Mesenchymal stem cell (in vitro differentiated cells and primary cell): ENCODE measurements at regions not wholly inside any gene's neighbourhood (a gene's known extent, or its start where the extent isn't known, plus 50 kb on each side); places are given as distances from the start of the nearest gene placed in this dataset.

Experiments used
- DNase-seq: peaks from one replicate; pipeline ENCODE4 v3.0.0-alpha.2; 2013
- H2AFZ ChIP-seq: one replicate; pipeline ENCODE4 v1.6.1; 2013; ENCODE audit warnings: low read depth, mild to moderate bottlenecking, control low read depth, inconsistent platforms, low read length, moderate library complexity
- H2AK5ac ChIP-seq: 2 replicates; pipeline ENCODE4 v1.6.1; 2013; ENCODE audit warnings: low read length, moderate library complexity, mild to moderate bottlenecking, inconsistent platforms; ENCODE audit not compliant: severe bottlenecking
- H2BK120ac ChIP-seq: one replicate; pipeline ENCODE4 v1.6.1; 2013; ENCODE audit warnings: low read depth, mild to moderate bottlenecking, inconsistent platforms, low read length, moderate library complexity
- H2BK12ac ChIP-seq, 2 experiments: one replicate each; pipeline ENCODE4 v1.6.1; 2013; ENCODE audit warnings: inconsistent platforms in 2 of 2, low read length in 2 of 2, mild to moderate bottlenecking in 2 of 2, moderate library complexity in 2 of 2, control low read depth in 1 of 2
- H2BK15ac ChIP-seq: one replicate; pipeline ENCODE4 v1.6.1; 2013; ENCODE audit warnings: mild to moderate bottlenecking, low read depth, inconsistent platforms; ENCODE audit not compliant: poor library complexity, severe bottlenecking
- H2BK5ac ChIP-seq: 2 replicates; pipeline ENCODE4 v1.6.1; 2013; ENCODE audit warnings: low read depth, mild to moderate bottlenecking, low read length, control low read depth, inconsistent platforms; ENCODE audit not compliant: poor library complexity, severe bottlenecking
- H3K14ac ChIP-seq, 2 experiments: one replicate each; pipeline ENCODE4 v1.6.1; 2013; ENCODE audit warnings: inconsistent platforms in 2 of 2, low read length in 2 of 2, control low read depth in 1 of 2, mild to moderate bottlenecking in 1 of 2, moderate library complexity in 1 of 2
- H3K18ac ChIP-seq, 2 experiments: one replicate each; pipeline ENCODE4 v1.6.1; 2013; ENCODE audit warnings: inconsistent platforms in 2 of 2, low read length in 2 of 2, control low read depth in 1 of 2, low read depth in 1 of 2, mild to moderate bottlenecking in 1 of 2
- H3K23ac ChIP-seq, 2 experiments: one replicate each; pipeline ENCODE4 v1.6.1; 2013; ENCODE audit warnings: inconsistent platforms in 2 of 2, low read length in 2 of 2, mild to moderate bottlenecking in 2 of 2, moderate library complexity in 2 of 2, control low read depth in 1 of 2
- H3K27ac ChIP-seq: 2 replicates; pipeline ENCODE4 v1.5.1; 2013; ENCODE audit warnings: mild to moderate bottlenecking, moderate library complexity, low read length, control low read depth, inconsistent platforms; ENCODE audit not compliant: poor library complexity, severe bottlenecking
- H3K27me3 ChIP-seq, 2 experiments: 2 replicates each; pipeline versions ENCODE4 v1.6.1 to v1.7.0; 2013; ENCODE audit warnings: low read length in 2 of 2, mild to moderate bottlenecking in 2 of 2, moderate library complexity in 2 of 2, control low read depth in 1 of 2, inconsistent platforms in 1 of 2; ENCODE audit not compliant: control insufficient read depth in 1 of 2, insufficient read depth in 1 of 2
- H3K36me3 ChIP-seq, 2 experiments: 2 replicates each; pipeline versions ENCODE4 v1.6.1 to v1.7.0; 2013; ENCODE audit warnings: low read length in 2 of 2, control low read depth in 1 of 2, inconsistent platforms in 1 of 2, low read depth in 1 of 2, mild to moderate bottlenecking in 1 of 2; ENCODE audit not compliant: insufficient read depth in 2 of 2, control insufficient read depth in 1 of 2
- H3K4ac ChIP-seq, 2 experiments: one replicate each; pipeline ENCODE4 v1.6.1; 2013; ENCODE audit warnings: inconsistent platforms in 2 of 2, low read length in 2 of 2, mild to moderate bottlenecking in 2 of 2, moderate library complexity in 2 of 2, control low read depth in 1 of 2, low read depth in 1 of 2
- H3K4me1 ChIP-seq: 2 replicates; pipeline ENCODE4 v1.6.1; 2013; ENCODE audit warnings: low read depth, low read length, control low read depth; ENCODE audit not compliant: control insufficient read depth, insufficient read depth
- H3K4me2 ChIP-seq: 2 replicates; pipeline ENCODE4 v1.6.1; 2013; ENCODE audit warnings: low read length, mild to moderate bottlenecking, inconsistent platforms; ENCODE audit not compliant: poor library complexity, severe bottlenecking
- H3K4me3 ChIP-seq, 2 experiments: 2 replicates each; pipeline versions ENCODE4 v1.5.1 to v1.7.0; 2013; ENCODE audit warnings: low read length in 2 of 2, mild to moderate bottlenecking in 2 of 2, control low read depth in 1 of 2, low read depth in 1 of 2; ENCODE audit not compliant: insufficient read depth in 1 of 2
- H3K79me1 ChIP-seq: replicated peaks from 2 replicates; pipeline ENCODE4 v1.6.1; 2013; ENCODE audit warnings: mild to moderate bottlenecking, control low read depth, low read length, inconsistent platforms; ENCODE audit not compliant: poor library complexity, severe bottlenecking
- H3K9ac ChIP-seq: 2 replicates; pipeline ENCODE4 v1.7.0; 2013; ENCODE audit warnings: mild to moderate bottlenecking, low read length, moderate library complexity
- H3K9me3 ChIP-seq: 2 replicates; pipeline ENCODE4 v1.7.0; 2013; ENCODE audit warnings: mild to moderate bottlenecking, low read length; ENCODE audit not compliant: control insufficient read depth
- H4K8ac ChIP-seq: one replicate; pipeline ENCODE4 v1.6.1; 2013; ENCODE audit warnings: inconsistent platforms, mild to moderate bottlenecking, low read length, moderate library complexity
- H4K91ac ChIP-seq: one replicate; pipeline ENCODE4 v1.6.1; 2013; ENCODE audit warnings: mild to moderate bottlenecking, low read length, inconsistent platforms
- WGBS: methylation state at CpG from one replicate; pipeline ENCODE4 v1.1.7; 2013; ENCODE audit warnings: mixed read lengths; 5-methylcytosine and 5-hydroxymethylcytosine counted together

DNA sequence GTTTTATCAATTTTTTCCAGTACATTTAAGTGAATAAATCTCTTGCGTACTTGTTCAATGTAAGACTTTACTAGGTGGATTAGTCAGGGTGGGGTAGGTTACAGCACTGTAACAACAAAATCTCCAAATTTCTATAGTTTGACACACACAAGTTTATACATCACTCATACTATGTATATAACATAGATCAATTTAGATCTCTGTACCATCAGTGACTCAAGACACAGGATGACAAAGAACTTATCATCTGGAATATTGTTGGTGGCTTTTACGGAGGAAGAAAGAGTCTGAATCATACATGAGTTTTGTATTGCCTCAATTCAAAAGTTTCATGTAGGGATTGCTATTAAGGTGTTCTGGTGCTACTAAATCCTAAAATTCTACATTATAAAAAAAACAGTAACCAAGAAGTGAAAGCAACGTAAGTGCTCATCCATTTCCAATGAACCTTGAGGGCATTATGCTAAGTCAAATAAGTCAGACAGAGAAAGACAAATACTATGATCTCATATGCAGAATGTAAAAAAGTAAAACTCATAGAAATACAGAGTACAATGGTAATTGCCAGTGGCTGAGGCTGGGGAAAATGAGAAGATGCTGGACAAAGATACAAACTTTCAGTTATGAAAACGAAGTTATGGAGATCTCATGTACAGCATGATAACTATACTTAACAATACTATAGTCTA is 98.0 kb upstream of the DKK2 start:
- Histone ChIP-seq H4K8ac (no peak overlapping the region), H3K79me1 (no peaks in the 10 kb centered on the region), H2BK12ac (no peak overlapping the region), H3K36me3 (no peaks in the 10 kb centered on the region), H2BK120ac (no peak overlapping the region), H3K14ac (no peak overlapping the region), H2BK5ac (no peak overlapping the region), H3K9me3 (no peaks in the 10 kb centered on the region), H3K9ac (no peak overlapping the region), H3K4ac (no peak overlapping the region), H2AFZ (no peak overlapping the region), H2AK5ac (no peak overlapping the region), H2BK15ac (no peak overlapping the region), H3K23ac (no peak overlapping the region), H3K18ac (no peak overlapping the region), H3K4me3 (no peak overlapping the region), H3K4me1 (no peaks in the 10 kb centered on the region), H3K4me2 (no peak overlapping the region), H3K27me3 (no peaks in the 10 kb centered on the region), H3K27ac (no peak overlapping the region), H4K91ac (no peak overlapping the region)
- no peak for DNase-seq
- 100% methylated on average over 1 of the region's 4 CpGs for WGBS

GRCh38 chr4:107131295-107131694 is 95.2 kb upstream of the DKK2 start:
- Histone ChIP-seq H3K4ac (no peak overlapping the region), H3K4me1 (no peaks in the 10 kb centered on the region), H3K27me3 (no peaks in the 10 kb centered on the region), H3K4me3 (no peak overlapping the region), H4K91ac (no peak overlapping the region), H2AK5ac (no peak overlapping the region), H3K14ac (no peak overlapping the region), H2BK12ac (no peak overlapping the region), H3K18ac (no peak overlapping the region), H3K79me1 (no peaks in the 10 kb centered on the region), H2BK120ac (no peak overlapping the region), H3K36me3 (no peaks in the 10 kb centered on the region), H3K27ac (no peak overlapping the region), H3K9me3 (no peaks in the 10 kb centered on the region), H3K9ac (no peak overlapping the region), H3K23ac (no peak overlapping the region), H2AFZ (no peak overlapping the region), H2BK5ac (no peak overlapping the region), H3K4me2 (no peak overlapping the region), H2BK15ac (no peak overlapping the region), H4K8ac (no peak overlapping the region)
- no peak for DNase-seq
- no CpG with 5 or more reads among the region's 1 CpG for WGBS

DNA sequence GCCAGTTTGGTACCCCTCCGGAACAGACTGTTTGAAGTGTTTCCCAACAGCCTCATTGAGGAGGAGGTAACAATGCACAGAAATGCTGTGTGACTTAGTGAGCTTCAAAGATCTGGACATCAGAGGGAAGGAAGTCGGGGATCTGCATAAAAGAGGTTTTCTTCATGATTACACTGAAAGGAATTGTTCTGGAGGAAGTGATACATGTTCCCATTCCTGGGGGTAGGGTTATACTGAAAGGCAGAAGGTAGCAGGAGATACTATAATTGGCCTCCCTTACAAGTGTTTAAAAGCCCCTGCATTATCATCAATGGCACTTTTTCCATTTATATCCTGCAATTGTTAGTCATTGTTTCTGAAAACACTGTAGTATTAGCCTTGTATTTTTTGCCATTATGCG is 94.0 kb upstream of the DKK2 start:
- Histone ChIP-seq H3K9ac (no peak overlapping the region), H3K27ac (peak overlapping the region; percentile 3), H3K4me2 (no peak overlapping the region), H2BK5ac (no peak overlapping the region), H3K4ac (no peak overlapping the region), H2BK12ac (no peak overlapping the region), H3K36me3 (no peaks in the 10 kb centered on the region), H4K91ac (no peak overlapping the region), H3K18ac (peak overlapping the region in 1 of 2 experiments; percentile 16), H2AFZ (peak overlapping the region; percentile 29), H2BK120ac (no peak overlapping the region), H3K4me1 (no peaks in the 10 kb centered on the region), H3K23ac (no peak overlapping the region), H3K27me3 (no peaks in the 10 kb centered on the region), H2BK15ac (no peak overlapping the region), H2AK5ac (no peak overlapping the region), H3K79me1 (no peaks in the 10 kb centered on the region), H3K4me3 (no peak overlapping the region), H3K14ac (no peak overlapping the region), H4K8ac (no peak overlapping the region), H3K9me3 (no peaks in the 10 kb centered on the region)
- DNase-seq = no peak
- WGBS = 82% methylated on average over 3 of the region's 3 CpGs

DNA sequence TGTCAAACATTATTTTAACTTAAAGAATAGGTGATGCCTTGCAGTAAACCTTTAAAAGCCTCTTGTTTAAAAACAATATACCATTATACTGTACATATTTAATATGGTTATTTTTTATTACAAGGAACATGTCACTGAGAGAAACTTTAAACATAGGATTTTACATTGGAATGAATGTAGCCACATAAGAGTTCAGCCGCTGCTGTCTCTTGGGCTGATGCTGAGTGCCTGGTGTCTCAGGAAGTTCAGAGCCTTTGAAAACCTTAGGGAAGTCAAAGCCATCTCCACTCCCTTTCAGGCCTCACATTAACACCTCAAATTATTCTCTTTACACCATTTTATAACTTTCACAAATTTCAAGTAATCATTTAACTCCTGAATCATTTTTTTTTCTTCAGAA is 93.5 kb upstream of the DKK2 start:
- Histone ChIP-seq H3K4me2 (no peak overlapping the region), H3K36me3 (no peaks in the 10 kb centered on the region), H3K18ac (no peak overlapping the region), H2BK5ac (no peak overlapping the region), H3K14ac (no peak overlapping the region), H4K8ac (no peak overlapping the region), H3K79me1 (no peaks in the 10 kb centered on the region), H2BK120ac (no peak overlapping the region), H2AK5ac (no peak overlapping the region), H2BK12ac (no peak overlapping the region), H3K9ac (no peak overlapping the region), H3K4me1 (no peaks in the 10 kb centered on the region), H3K27me3 (no peaks in the 10 kb centered on the region), H3K4ac (no peak overlapping the region), H3K9me3 (no peaks in the 10 kb centered on the region), H2AFZ (no peak overlapping the region), H3K27ac (no peak overlapping the region), H2BK15ac (no peak overlapping the region), H3K23ac (no peak overlapping the region), H4K91ac (no peak overlapping the region), H3K4me3 (no peak overlapping the region)
- WGBS = 93% methylated on average over 1 of the region's 1 CpG
- no peak for DNase-seq
